Uterus (tissue), 2 donors: ENCODE measurements at regions not wholly inside any gene's neighbourhood (a gene's known extent, or its start where the extent isn't known, plus 50 kb on each side); places are given as distances from the start of the nearest gene placed in this dataset.
"Not testable (repeated sequence)": the region's sequence is repeated elsewhere in the genome, so short reads cannot be mapped to it uniquely, and the experiment has no call there.

Experiments
- CTCF ChIP-seq, 4 experiments: fragments of 200-600 bp in 2 of 4; fragments of 450-650 bp in 2 of 4; sonication (generic) in 2 of 4; IDR thresholded peaks; one replicate each; pipeline ENCODE4 v1.5.1; 2016 to 2019; ENCODE audit warnings: antibody characterized with exemption in 4 of 4, mild to moderate bottlenecking in 2 of 4, moderate library complexity in 1 of 4
- POLR2A ChIP-seq, 2 donors: fragments of 450-650 bp; IDR thresholded peaks; one replicate each; pipeline ENCODE4 v1.6.1; 2016; ENCODE audit warnings: antibody characterized with exemption in 2 of 2, mild to moderate bottlenecking in 1 of 2, moderate library complexity in 1 of 2

DNA sequence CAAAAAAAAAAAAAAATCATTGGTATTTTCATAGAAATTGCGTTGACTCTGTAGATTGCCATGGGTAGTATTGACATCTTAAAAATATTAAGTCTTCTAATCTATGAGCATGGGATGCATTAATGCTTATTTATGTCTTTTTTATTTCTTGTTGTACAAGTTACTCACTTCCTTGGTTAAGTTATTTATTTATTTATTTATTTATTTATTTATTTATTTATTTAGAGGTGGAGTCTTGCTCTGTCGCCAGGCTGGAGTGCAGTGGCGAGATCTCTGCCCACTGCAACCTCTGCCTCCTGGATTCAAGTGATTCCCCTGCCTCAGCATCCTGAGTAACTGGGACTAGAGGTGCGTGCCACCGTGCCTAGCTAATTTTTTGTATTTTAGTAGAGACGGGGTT, 656.0 kb downstream of the TENT5A start:
- not testable (repeated sequence) for TF ChIP-seq CTCF, POLR2A (IDR thresholded peaks at IDR 0.05)
